Neural progenitor cell (in vitro differentiated cells): ENCODE measurements at regions not wholly inside any gene's neighbourhood (a gene's known extent, or its start where the extent isn't known, plus 50 kb on each side); places are given as distances from the start of the nearest gene placed in this dataset.

Source experiments
- CTCF ChIP-seq: fragments of 200-600 bp; sonication (generic); IDR thresholded peaks from 2 replicates; pipeline ENCODE4 v1.5.1; 2017; ENCODE audit warnings: antibody characterized with exemption, mild to moderate bottlenecking
- EZH2 ChIP-seq: fragments of 200-600 bp; sonication (generic); IDR thresholded peaks from 2 replicates; pipeline ENCODE4 v1.6.1; 2017; ENCODE audit warnings: antibody characterized with exemption, mild to moderate bottlenecking, moderate library complexity
- EZH2phosphoT487 ChIP-seq: fragments of 200-600 bp; sonication (generic); IDR thresholded peaks from 2 replicates; pipeline ENCODE4 v1.6.1; 2017; ENCODE audit warnings: antibody characterized with exemption

- TF ChIP-seq CTCF (no peak), EZH2 (no peak), EZH2phosphoT487 (no peak)
Measured at GRCh38 chr18:64919971-64920570, 771.2 kb upstream of the LINC00305 start.
